ENCODE measurements at regions not wholly inside any gene's neighbourhood (a gene's known extent, or its start where the extent isn't known, plus 50 kb on each side); places are given as distances from the start of the nearest gene placed in this dataset.

DNA sequence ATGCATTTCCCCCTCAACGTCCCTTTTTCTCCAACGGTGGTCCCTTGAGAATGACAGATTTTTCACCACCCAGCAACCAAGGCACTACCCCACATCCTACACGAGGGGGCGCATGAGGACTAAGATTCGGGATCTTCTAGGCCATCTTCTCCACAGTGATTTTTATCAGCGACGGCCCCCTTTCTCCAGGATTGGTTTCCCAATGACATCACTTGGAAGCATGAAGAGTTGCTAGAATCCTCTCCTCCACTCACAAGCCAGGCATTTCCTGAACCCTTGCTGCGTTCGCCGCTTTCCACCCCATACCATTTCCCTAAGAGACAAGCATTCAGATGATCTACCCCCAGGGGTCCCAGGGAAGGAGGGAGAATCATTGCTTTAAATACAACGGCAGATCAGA, 252.0 kb downstream of the HIVEP2 start:
- no peak overlapping the region for H3K4me3 Mint-ChIP-seq
- no peaks in the 10 kb centered on the region for H3K36me3 Mint-ChIP-seq
- no peak overlapping the region for H3K27ac Mint-ChIP-seq
- peak; percentile 72 for DNase-seq
- CTCF ChIA-PET, result interaction anchor here (0.8 to 3.2 kb wide), 40 partner anchors 8 to 734 kb away, joined by 3 to 55 read pairs (median 4); no protein-coding TSS in a partner anchor
- no peaks in the 10 kb centered on the region for H3K9me3 Mint-ChIP-seq
- H3K4me1 Mint-ChIP-seq, result peaks cover 10% of the 10 kb centered on the region
- no peaks in the 10 kb centered on the region for H3K27me3 Mint-ChIP-seq

DNA sequence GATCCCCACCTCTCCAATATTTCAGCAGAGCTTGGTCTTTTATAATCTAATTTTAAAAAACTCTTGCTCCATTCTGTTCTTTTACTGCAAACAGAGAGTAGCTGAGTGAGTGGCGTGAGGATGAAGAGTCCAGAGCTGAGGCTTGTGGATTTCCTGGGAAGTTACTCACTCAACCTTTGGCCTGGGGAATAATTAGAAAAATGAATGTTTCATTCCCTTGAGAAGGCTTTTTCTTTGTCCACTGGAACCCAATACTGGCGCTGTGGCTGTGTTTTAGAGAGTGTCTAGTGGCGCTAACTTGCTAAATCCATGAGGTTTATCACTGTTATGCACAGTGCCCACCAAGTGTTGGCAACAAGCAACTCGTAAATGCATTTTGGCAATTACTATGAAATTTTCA, 251.5 kb downstream of the HIVEP2 start:
- peaks cover 10% of the 10 kb centered on the region for H3K4me1 Mint-ChIP-seq
- no peak overlapping the region for H3K27ac Mint-ChIP-seq
- DNase-seq, result no peak
- no peaks in the 10 kb centered on the region for H3K9me3 Mint-ChIP-seq
- H3K36me3 Mint-ChIP-seq, result no peaks in the 10 kb centered on the region
- H3K27me3 Mint-ChIP-seq, result no peaks in the 10 kb centered on the region
- CTCF ChIA-PET, result interaction anchor here (1.0 to 3.2 kb wide), 16 partner anchors 10 to 733 kb away, joined by 3 to 55 read pairs (median 4); no protein-coding TSS in a partner anchor
- H3K4me3 Mint-ChIP-seq, result no peak overlapping the region

- Mint-ChIP-seq H3K27ac (no peak overlapping the region), H3K4me1 (peaks cover 10% of the 10 kb centered on the region), H3K4me3 (no peak overlapping the region), H3K27me3 (no peaks in the 10 kb centered on the region), H3K36me3 (no peaks in the 10 kb centered on the region), H3K9me3 (no peaks in the 10 kb centered on the region)
- CTCF ChIA-PET, result interaction anchor here (1.0 to 3.2 kb wide), 8 partner anchors 10 to 733 kb away, joined by 3 to 55 read pairs (median 6); no protein-coding TSS in a partner anchor
- no peak for DNase-seq
Measured at GRCh38 chr6:142694054-142694453, 250.9 kb downstream of the HIVEP2 start.

GRCh38 chr6:142695016-142695415, 250.0 kb downstream of the HIVEP2 start:
- H3K36me3 Mint-ChIP-seq, result no peaks in the 10 kb centered on the region
- no peaks in the 10 kb centered on the region for H3K27me3 Mint-ChIP-seq
- no peak for DNase-seq
- CTCF ChIA-PET, result no interaction called here
- H3K4me1 Mint-ChIP-seq, result peaks cover 10% of the 10 kb centered on the region
- no peak overlapping the region for H3K27ac Mint-ChIP-seq
- H3K4me3 Mint-ChIP-seq, result no peak overlapping the region
- H3K9me3 Mint-ChIP-seq, result no peaks in the 10 kb centered on the region

GRCh38 chr6:142696123-142697000, 248.6 kb downstream of the HIVEP2 start:
- Mint-ChIP-seq H3K27ac (no peak overlapping the region), H3K36me3 (no peaks in the 10 kb centered on the region), H3K4me1 (peaks cover 10% of the 10 kb centered on the region), H3K27me3 (no peaks in the 10 kb centered on the region), H3K4me3 (no peak overlapping the region), H3K9me3 (no peaks in the 10 kb centered on the region)
- CTCF ChIA-PET, result interaction anchor here (0.6 to 3.3 kb wide), 5 partner anchors 8 to 731 kb away, joined by 3 to 19 read pairs (median 3); no protein-coding TSS in a partner anchor
- DNase-seq, result no peak

DNA sequence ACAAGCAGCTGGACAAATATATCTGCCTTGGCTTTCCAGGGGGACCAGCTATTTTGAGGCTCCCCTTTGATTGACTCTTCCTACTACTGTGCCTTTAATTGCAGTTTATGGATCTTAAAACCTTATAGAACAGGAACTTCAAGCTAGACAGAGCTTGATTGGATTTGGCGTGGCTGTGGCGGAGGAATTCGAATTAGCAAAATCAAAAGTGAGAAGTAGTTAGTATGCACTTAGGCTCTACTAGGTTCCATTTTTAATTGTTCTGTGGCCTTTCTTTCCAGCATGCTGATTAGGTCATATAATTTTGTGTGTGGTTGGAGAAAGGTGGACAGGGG, 248.0 kb downstream of the HIVEP2 start:
- CTCF ChIA-PET, result interaction anchor here (0.8 to 3.3 kb wide), 6 partner anchors 9 to 536 kb away, joined by 3 to 19 read pairs (median 3); no protein-coding TSS in a partner anchor
- Mint-ChIP-seq H3K27me3 (no peaks in the 10 kb centered on the region), H3K9me3 (no peaks in the 10 kb centered on the region), H3K4me1 (peaks cover 10% of the 10 kb centered on the region), H3K4me3 (no peak overlapping the region), H3K27ac (no peak overlapping the region), H3K36me3 (no peaks in the 10 kb centered on the region)
- no peak for DNase-seq

- CTCF ChIA-PET, result interaction anchor here (1.0 to 3.3 kb wide), 3 partner anchors 153 to 535 kb away, joined by 3 to 19 read pairs (median 3); no protein-coding TSS in a partner anchor
- no peak overlapping the region for H3K27ac Mint-ChIP-seq
- no peaks in the 10 kb centered on the region for H3K27me3 Mint-ChIP-seq
- H3K36me3 Mint-ChIP-seq, result no peaks in the 10 kb centered on the region
- no peak overlapping the region for H3K4me3 Mint-ChIP-seq
- no peaks in the 10 kb centered on the region for H3K9me3 Mint-ChIP-seq
- no peak for DNase-seq
- H3K4me1 Mint-ChIP-seq, result peaks cover 10% of the 10 kb centered on the region
Measured at GRCh38 chr6:142697922-142698321, 247.1 kb downstream of the HIVEP2 start.

DNA sequence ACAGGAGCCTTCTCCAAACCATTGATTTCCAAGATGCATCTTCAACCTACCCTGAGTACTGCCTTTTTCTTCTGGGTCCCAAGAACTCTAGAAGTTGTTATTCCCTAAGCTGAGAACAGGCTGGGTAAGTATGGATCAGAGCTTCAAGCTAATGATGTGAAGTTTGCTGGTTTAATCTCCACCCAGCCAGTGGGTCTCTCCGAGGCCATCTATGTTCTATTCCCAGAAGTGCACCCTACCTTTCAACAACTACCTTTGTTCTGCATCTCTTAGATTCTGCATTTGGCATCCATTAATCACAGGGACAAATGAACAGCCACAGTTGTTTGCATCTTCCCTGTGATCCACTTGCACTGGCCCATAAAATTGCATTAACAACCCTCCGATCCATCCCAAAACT, 246.2 kb downstream of the HIVEP2 start:
- no peak overlapping the region for H3K4me3 Mint-ChIP-seq
- CTCF ChIA-PET, result interaction anchor here (1.0 to 3.3 kb wide), 2 partner anchors 12 to 328 kb away, joined by 3 to 19 read pairs; no protein-coding TSS in a partner anchor
- no peaks in the 10 kb centered on the region for H3K27me3 Mint-ChIP-seq
- DNase-seq, result no peak
- peaks cover 6% of the 10 kb centered on the region for H3K4me1 Mint-ChIP-seq
- H3K27ac Mint-ChIP-seq, result no peak overlapping the region
- H3K9me3 Mint-ChIP-seq, result no peaks in the 10 kb centered on the region
- no peaks in the 10 kb centered on the region for H3K36me3 Mint-ChIP-seq

GRCh38 chr6:142699391-142699790, 245.6 kb downstream of the HIVEP2 start:
- Mint-ChIP-seq H3K27me3 (no peaks in the 10 kb centered on the region), H3K4me3 (no peak overlapping the region), H3K4me1 (peaks cover 1% of the 10 kb centered on the region), H3K27ac (no peak overlapping the region), H3K9me3 (no peaks in the 10 kb centered on the region), H3K36me3 (no peaks in the 10 kb centered on the region)
- no peak for DNase-seq
- CTCF ChIA-PET, result interaction anchor here (1.0 to 3.3 kb wide), 2 partner anchors 12 to 327 kb away, joined by 3 to 19 read pairs; no protein-coding TSS in a partner anchor

DNA sequence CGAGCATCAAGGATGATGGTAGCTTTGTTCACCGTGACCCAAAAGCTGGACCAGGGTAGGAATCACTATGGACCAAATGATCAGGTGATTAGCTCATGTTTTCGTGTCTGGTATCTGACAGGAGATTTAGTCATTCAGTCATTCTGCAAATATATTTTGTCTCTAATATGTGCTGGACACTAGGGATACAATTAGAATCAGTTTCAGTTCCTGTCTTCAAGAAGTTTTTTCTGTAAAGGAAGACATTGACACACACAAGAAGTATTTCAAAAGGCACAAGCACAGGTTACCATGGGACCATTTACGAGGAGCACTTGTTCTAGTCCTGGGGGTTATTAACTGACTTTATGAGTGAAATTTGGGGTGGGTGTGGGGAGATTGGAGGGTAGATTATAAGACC, 244.9 kb downstream of the HIVEP2 start:
- H3K27me3 Mint-ChIP-seq, result no peaks in the 10 kb centered on the region
- no peak for DNase-seq
- CTCF ChIA-PET, result interaction anchor here (1.0 kb wide), 1 partner anchor 11 kb away, joined by 3 read pairs; no protein-coding TSS in a partner anchor
- no peak overlapping the region for H3K4me3 Mint-ChIP-seq
- no peaks in the 10 kb centered on the region for H3K4me1 Mint-ChIP-seq
- no peaks in the 10 kb centered on the region for H3K36me3 Mint-ChIP-seq
- H3K27ac Mint-ChIP-seq, result no peak overlapping the region
- H3K9me3 Mint-ChIP-seq, result no peaks in the 10 kb centered on the region

GRCh38 chr6:142700671-142701312, 244.2 kb downstream of the HIVEP2 start:
- H3K27ac Mint-ChIP-seq, result no peak overlapping the region
- H3K27me3 Mint-ChIP-seq, result no peaks in the 10 kb centered on the region
- no peak for DNase-seq
- peaks cover under 1% of the 10 kb centered on the region for H3K4me1 Mint-ChIP-seq
- no peak overlapping the region for H3K4me3 Mint-ChIP-seq
- no peaks in the 10 kb centered on the region for H3K9me3 Mint-ChIP-seq
- no peaks in the 10 kb centered on the region for H3K36me3 Mint-ChIP-seq
- CTCF ChIA-PET, result interaction anchor here (0.7 to 1.0 kb wide), 2 partner anchors 9 to 131 kb away, joined by 3 to 4 read pairs; no protein-coding TSS in a partner anchor

Data from activated naive CD4-positive, alpha-beta T cell treated with anti-CD3 and anti-CD28 coated beads, Interleukin-2, amount 10 ng/mL, durations not matched to agents 7 days and 5 days (primary cell).